RPMI7951 (cell line): ENCODE measurements at regions not wholly inside any gene's neighbourhood (a gene's known extent, or its start where the extent isn't known, plus 50 kb on each side); places are given as distances from the start of the nearest gene placed in this dataset.
A peak's percentile ranks its signal among the peaks of the same experiment; 100 is the strongest.
"Not testable (repeated sequence)": the region's sequence is repeated elsewhere in the genome, so short reads cannot be mapped to it uniquely, and the experiment has no call there.

Experiments used
- DNase-seq: peaks from one replicate; pipeline ENCODE4 v3.0.0-alpha.2; 2012; ENCODE audit warnings: low read depth

DNA sequence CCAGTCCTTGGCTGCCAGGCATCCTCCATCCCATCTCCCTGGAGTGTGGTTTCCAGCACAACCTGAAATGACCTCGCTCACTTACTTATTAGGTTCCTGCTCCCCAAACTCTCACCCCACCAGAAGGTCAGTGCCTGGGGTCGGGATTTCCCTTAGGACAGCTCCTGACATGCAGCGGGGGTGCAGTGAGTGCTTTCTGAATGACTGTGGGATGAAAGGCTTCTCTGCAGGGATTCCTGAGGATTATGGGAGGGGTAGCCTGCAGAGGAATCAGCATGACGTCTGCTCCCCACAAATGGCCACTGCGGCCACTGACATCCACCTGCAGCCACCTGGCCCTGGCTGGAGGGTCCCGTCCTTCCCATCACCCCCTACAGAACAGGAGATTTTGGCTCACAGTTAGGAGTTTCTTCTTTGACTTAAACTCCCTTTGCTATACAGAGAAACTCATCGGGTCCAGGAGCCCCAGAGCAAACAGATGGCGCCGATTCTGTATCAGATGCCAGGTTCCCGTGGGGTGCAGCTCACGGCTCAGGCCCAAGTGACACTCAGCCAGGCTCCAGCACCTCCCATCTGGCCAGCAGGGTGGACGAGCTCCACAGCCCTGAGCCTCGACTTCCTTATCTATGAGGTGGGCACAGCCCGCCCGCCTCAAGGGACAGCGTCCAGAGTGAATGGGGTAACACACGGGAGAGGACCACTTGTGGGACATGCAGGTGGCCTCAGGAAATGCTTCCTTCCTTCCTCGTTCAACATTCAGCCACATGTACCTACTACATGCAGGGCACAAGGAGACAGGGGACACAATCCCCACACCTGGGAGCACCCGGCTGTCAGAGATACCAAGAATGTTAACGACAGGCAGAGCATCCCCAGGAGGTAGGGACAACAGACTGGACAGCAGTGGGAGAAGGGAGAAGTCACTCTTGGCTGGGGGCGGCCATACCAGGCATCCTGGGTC lies 69.8 kb downstream of the RMI2 start:
- DNase-seq = no peak

- DNase-seq = no peak
These were observed 71.2 kb downstream of the RMI2 start for GRCh38 chr16:11416228-11417001.

GRCh38 chr16:11417487-11417886 lies 72.2 kb downstream of the RMI2 start:
- DNase-seq = no peak

- DNase-seq = no peak
These were observed 73.2 kb downstream of the RMI2 start for GRCh38 chr16:11418506-11418905.

GRCh38 chr16:11420067-11420466 lies 74.8 kb downstream of the RMI2 start:
- DNase-seq = not testable (repeated sequence)

GRCh38 chr16:11420895-11421294 lies 75.6 kb downstream of the RMI2 start:
- DNase-seq = no peak

- DNase-seq = no peak
These were observed 77.4 kb downstream of the RMI2 start for GRCh38 chr16:11422381-11423314.

GRCh38 chr16:11423315-11424117 lies 78.3 kb downstream of the RMI2 start:
- DNase-seq = no peak

DNA sequence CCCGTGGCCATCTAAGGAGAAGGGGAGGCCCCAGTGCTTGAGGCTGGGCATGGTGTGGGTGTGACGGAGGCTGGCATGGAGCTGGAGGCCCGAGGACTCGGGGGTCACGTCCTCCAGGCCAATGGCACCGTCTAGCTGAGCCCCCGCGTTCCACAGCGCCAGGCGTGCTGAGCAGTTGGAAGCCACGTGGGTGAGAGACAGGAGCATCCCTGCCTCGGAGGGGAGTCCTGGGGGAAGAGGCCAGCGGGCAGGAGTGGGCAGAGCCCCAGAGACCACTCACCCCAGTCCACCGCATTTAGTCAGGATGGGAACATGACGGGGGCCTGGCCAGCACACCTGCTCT lies 78.8 kb downstream of the RMI2 start:
- DNase-seq = no peak

DNA sequence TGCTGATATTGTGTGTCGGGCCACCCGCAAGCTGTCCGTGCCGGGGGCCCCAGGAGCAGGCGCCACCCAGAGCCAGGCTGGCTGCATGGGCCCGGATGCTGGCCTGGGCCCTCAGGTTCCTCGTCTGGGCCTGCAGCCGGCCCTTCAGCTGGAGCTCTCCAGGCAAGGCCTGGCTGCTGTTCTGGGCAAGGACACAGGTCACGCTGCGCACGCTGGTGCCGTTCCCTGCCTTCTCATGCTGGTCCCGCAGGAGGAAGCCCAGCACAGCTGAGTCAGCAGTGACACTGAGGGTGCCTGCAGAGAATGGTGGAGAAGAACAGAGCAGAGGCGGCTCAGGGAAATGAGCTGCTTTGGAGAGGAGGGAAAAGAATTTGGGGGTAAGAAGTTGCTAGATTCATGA lies 79.9 kb downstream of the RMI2 start:
- DNase-seq = no peak

GRCh38 chr16:11428623-11428953 lies 83.3 kb downstream of the RMI2 start:
- no peak for DNase-seq

DNA sequence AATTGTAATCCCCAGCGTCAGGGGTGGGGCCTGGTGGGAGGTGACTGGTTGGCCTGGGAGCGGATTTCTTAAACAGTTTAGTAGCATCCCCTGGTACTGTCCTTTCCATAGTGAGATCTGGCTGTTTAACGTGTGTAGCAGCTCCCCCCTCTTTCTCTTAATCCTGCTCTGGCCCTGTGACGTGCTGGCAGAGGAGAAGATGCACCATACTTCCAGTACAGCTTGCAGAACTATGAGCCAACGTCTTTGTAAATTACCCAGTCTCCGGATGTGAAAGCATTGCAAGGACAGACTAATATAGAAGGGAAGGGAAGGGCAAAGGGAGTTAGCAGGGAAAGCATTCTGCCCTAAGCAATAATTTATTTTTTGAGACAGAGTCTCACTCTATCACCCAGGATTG lies 83.9 kb downstream of the RMI2 start:
- no peak for DNase-seq

DNA sequence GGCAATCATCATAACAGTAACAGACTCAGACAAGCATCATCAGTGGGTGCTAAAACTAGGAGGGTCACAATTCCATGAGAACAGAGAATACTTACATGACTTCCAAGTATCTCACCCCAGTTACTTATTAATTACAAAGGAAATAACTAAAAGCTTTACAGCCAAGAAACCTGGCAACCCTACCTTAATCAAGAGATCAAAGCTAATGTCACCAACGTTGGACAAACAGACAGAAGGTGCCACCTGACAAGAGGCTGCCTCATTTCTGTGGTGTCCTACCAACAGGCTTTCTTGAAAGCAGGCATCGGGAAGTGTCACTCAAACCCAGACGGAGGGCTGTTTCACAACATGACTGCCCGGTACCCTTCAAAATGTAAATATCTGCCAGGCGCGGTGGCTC lies 84.6 kb downstream of the RMI2 start:
- no peak for DNase-seq

DNA sequence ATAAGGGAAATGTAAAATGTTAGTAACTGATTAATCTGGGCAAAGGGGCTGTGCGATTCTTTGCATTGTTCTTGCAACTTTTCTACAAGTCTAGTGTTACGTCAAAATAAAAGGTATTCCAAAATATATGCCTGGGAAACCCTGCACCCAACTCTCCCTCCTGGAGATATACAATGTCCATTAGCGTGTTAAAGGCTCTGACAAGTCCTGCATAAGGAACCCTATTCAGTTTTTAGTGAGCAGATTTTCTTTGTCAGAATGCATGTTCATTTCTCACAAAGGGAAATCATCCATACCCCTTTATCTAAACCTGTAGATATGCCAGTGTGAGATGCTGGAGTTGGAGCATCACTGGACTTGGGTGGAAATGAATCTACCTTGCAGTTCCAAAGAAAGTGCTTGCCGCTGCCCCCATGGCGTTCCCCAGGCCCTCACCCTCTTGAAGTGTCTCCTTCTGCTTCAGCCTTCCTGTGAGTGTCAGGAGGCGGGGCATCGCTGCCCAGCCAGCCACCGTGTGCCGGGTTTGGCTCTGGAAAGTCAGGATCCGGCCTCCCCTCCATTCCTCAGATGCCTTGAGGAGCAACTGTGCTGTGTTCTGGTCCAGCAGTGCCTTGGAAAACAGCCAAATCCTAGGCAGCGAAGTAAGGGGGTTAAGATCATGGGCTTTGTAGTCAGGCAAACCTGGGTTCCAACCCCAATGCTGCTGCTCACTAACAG lies 85.5 kb downstream of the RMI2 start:
- no peak for DNase-seq

GRCh38 chr16:11431915-11432465 lies 86.7 kb downstream of the RMI2 start:
- DNase-seq = peak; percentile 29

GRCh38 chr16:11432856-11433395 lies 87.7 kb downstream of the RMI2 start:
- DNase-seq = no peak

GRCh38 chr16:11435576-11435975 lies 90.3 kb downstream of the RMI2 start:
- DNase-seq = no peak

DNA sequence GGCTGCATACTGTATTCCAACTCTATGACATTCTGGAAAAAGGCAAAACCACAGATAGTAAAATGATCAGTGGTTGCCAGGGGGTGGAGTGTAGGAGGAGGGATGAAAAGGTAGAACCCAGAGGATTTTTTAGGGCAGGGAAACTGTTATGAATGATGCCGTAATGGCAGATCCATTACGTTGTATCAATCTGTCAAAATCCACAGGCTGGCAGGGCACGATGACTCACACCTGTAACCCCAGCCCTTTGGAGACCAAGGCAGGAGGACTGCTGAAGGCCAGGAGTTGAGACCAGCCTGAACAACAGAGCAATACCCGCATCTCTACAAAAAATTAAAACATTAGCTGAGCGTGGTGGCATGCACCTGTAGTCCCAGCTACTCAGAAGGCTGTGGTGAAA lies 91.8 kb downstream of the RMI2 start:
- DNase-seq = no peak

DNA sequence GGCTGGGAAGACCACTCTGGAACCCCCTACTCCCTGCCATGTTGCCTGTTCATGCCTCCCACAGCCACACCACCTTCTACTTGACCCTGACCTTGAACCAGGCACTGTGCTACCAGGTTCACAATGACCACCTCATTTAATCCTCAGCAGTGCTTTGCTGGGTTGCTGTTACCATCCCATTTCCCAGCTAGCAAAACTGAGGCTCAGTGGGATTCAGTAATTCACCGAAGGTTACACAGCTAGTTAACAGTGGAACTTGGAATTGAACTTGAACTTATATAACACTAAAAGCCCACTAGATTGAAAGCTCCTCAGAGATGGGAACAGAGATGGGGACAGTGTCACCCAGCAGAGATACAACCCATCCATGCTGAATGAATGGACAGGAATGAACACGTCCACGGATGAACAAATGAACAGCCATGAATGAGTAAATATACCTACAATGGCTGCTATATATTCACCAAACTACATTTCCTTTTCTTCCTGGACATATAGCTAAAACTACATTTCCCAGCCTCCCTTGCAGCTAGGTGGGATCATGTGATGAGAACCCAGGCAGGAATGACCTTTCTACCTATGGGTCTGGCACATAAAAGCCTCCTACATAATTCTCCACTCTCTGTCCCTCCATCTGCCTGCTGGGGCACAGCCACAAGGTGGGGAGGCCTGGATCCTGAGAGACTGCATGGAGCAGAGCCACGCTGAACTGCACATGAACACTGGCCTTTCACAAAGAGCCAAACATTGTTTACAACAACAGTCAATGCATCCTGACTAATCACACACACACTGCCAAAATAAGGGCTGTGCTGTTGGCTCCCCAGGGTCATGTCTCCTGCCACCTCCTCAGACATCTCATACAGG lies 94.8 kb downstream of the RMI2 start:
- DNase-seq = no peak
